Glutamatergic neuron (in vitro differentiated cells): ENCODE measurements at regions not wholly inside any gene's neighbourhood (a gene's known extent, or its start where the extent isn't known, plus 50 kb on each side); places are given as distances from the start of the nearest gene placed in this dataset.

Experiments
- DNase-seq: peaks from one replicate; pipeline ENCODE4 v3.0.0; 2022
- H3K27ac Mint-ChIP-seq: one replicate; pipeline ENCODE4 v1.8.0; 2020; ENCODE audit warnings: mild to moderate bottlenecking, mixed read lengths, inconsistent platforms; ENCODE audit not compliant: unreplicated experiment
- H3K27me3 Mint-ChIP-seq: one replicate; pipeline ENCODE4 v1.8.0; 2020; ENCODE audit warnings: mild to moderate bottlenecking, moderate library complexity, mixed read lengths, inconsistent platforms; ENCODE audit not compliant: unreplicated experiment
- H3K36me3 Mint-ChIP-seq: one replicate; pipeline ENCODE4 v1.8.0; 2020; ENCODE audit warnings: mild to moderate bottlenecking, mixed read lengths, inconsistent platforms; ENCODE audit not compliant: unreplicated experiment
- H3K4me1 Mint-ChIP-seq: one replicate; pipeline ENCODE4 v1.8.0; 2020; ENCODE audit warnings: mild to moderate bottlenecking, low read depth, mixed read lengths, inconsistent platforms; ENCODE audit not compliant: unreplicated experiment
- H3K4me3 Mint-ChIP-seq: one replicate; pipeline ENCODE4 v1.8.0; 2020; ENCODE audit warnings: mild to moderate bottlenecking, mixed read lengths, inconsistent platforms; ENCODE audit not compliant: unreplicated experiment
- H3K9me3 Mint-ChIP-seq: one replicate; pipeline ENCODE4 v1.8.0; 2020; ENCODE audit warnings: mild to moderate bottlenecking, moderate library complexity, mixed read lengths, inconsistent platforms; ENCODE audit not compliant: unreplicated experiment
- CTCF ChIP-seq: fragments of 200-600 bp; sonication (generic); IDR thresholded peaks from one replicate; pipeline ENCODE4 v1.5.0; 2021; ENCODE audit not compliant: partially characterized antibody, unreplicated experiment

- Mint-ChIP-seq H3K27me3 (peaks cover 13% of the 10 kb centered on the region), H3K9me3 (peaks cover 12% of the 10 kb centered on the region), H3K36me3 (no peaks in the 10 kb centered on the region), H3K27ac (no peak overlapping the region), H3K4me3 (no peak overlapping the region), H3K4me1 (peaks cover 59% of the 10 kb centered on the region)
- DNase-seq = no peak
- TF ChIP-seq CTCF = no peak
These were observed 146.5 kb downstream of the C5orf15 start for GRCh38 chr5:133821889-133822288.

GRCh38 chr5:133821311-133821741, 147.1 kb downstream of the C5orf15 start:
- H3K27ac Mint-ChIP-seq = peak overlapping the region; percentile 2
- H3K4me1 Mint-ChIP-seq = peaks cover 54% of the 10 kb centered on the region
- H3K4me3 Mint-ChIP-seq = no peak overlapping the region
- H3K36me3 Mint-ChIP-seq = no peaks in the 10 kb centered on the region
- peaks cover 11% of the 10 kb centered on the region for H3K27me3 Mint-ChIP-seq
- no peak for TF ChIP-seq CTCF
- H3K9me3 Mint-ChIP-seq = peaks cover 10% of the 10 kb centered on the region
- DNase-seq = no peak

- peaks cover 47% of the 10 kb centered on the region for H3K4me1 Mint-ChIP-seq
- H3K27ac Mint-ChIP-seq = no peak overlapping the region
- peaks cover 4% of the 10 kb centered on the region for H3K27me3 Mint-ChIP-seq
- H3K36me3 Mint-ChIP-seq = no peaks in the 10 kb centered on the region
- H3K4me3 Mint-ChIP-seq = no peak overlapping the region
- DNase-seq = no peak
- peaks cover 5% of the 10 kb centered on the region for H3K9me3 Mint-ChIP-seq
- no peak for TF ChIP-seq CTCF
These were observed 147.9 kb downstream of the C5orf15 start for GRCh38 chr5:133820507-133820906.

GRCh38 chr5:133819977-133820471, 148.4 kb downstream of the C5orf15 start:
- Mint-ChIP-seq H3K27me3 (peaks cover 3% of the 10 kb centered on the region), H3K4me1 (peaks cover 42% of the 10 kb centered on the region), H3K4me3 (no peak overlapping the region), H3K27ac (no peak overlapping the region), H3K9me3 (peaks cover 3% of the 10 kb centered on the region), H3K36me3 (no peaks in the 10 kb centered on the region)
- no peak for TF ChIP-seq CTCF
- no peak for DNase-seq

GRCh38 chr5:133818869-133819600, 149.4 kb downstream of the C5orf15 start:
- Mint-ChIP-seq H3K36me3 (no peaks in the 10 kb centered on the region), H3K4me1 (peaks cover 36% of the 10 kb centered on the region), H3K27ac (peak overlapping the region; percentile 50), H3K9me3 (peaks cover 2% of the 10 kb centered on the region), H3K4me3 (no peak overlapping the region), H3K27me3 (peaks cover 3% of the 10 kb centered on the region)
- no peak for DNase-seq
- no peak for TF ChIP-seq CTCF
